NCI-H1105 (cell line): ENCODE measurements at regions not wholly inside any gene's neighbourhood (a gene's known extent, or its start where the extent isn't known, plus 50 kb on each side); places are given as distances from the start of the nearest gene placed in this dataset.

Experiments used
- DNase-seq: peaks from one replicate; lab custom pipeline; 2025; lab: John Stamatoyannopoulos, UW

DNA sequence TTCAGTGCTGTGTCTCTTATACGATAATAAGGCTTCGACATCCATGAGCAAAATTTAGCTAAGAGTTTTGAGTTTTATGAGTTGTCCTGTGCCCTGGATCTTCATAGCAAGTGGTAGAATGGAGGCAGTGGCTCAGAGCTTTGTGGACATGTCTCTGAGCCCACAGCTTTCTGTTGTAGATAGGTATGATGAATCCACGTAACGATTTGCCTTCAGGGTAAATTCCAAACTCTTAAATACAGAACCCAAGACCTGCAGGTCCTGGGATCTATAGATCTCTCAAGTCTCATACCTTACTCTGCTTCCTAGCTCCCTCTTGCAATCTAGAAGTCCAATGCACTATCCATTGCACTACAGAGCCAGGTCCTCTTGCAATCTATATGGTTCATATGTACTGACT, 59.5 kb upstream of the TLE4 start:
- DNase-seq, result no peak
